ENCODE measurements at regions not wholly inside any gene's neighbourhood (a gene's known extent, or its start where the extent isn't known, plus 50 kb on each side); places are given as distances from the start of the nearest gene placed in this dataset.

DNA sequence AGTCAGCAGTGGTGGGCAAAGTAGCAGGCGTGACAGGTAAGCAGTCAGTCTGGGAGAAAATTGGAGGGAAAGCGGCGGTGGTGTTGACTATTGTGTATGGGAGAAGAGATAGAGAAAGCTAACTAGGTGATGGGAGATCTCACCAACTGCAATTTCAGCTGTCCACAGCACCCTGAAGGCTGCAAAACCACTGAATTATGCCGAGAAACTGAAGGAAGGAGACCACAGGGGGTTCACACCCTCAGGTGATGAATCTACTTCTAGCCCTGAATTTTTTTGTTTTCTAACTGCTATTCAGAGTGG lies 631.5 kb downstream of the UQCRFS1 start:
- BruUV-seq (replicated peaks), result no TSS peak
- Histone ChIP-seq H3K36me3 (ENCODE audit: low read depth) (no peaks in the 10 kb centered on the region), H4K20me1 (ENCODE audit: insufficient read depth) (no peaks in the 10 kb centered on the region), H2AFZ (no peak overlapping the region), H3K4me3 (no peak overlapping the region), H3K9me2 (ENCODE audit: insufficient read depth) (no peaks in the 10 kb centered on the region), H3K4me1 (replicated peaks; ENCODE audit: insufficient read depth) (no peaks in the 10 kb centered on the region), H3K4me2 (no peak overlapping the region), H3K79me2 (ENCODE audit: low read depth) (no peaks in the 10 kb centered on the region), H3K27me3 (ENCODE audit: insufficient read depth, low read depth) (peaks cover 16% of the 10 kb centered on the region; the same call in 1 of the 2 replicates), H3F3A (ENCODE audit: insufficient read depth, low read depth) (no peaks in the 10 kb centered on the region), H3K27ac (no peak overlapping the region), H3K9me3 (ENCODE audit: insufficient read depth, low read depth) (no peaks in the 10 kb centered on the region)
- TF ChIP-seq EZH2 (IDR thresholded peaks at IDR 0.05; ENCODE audit: low read depth), result no peak
- TF ChIP-seq, protein P1, sequence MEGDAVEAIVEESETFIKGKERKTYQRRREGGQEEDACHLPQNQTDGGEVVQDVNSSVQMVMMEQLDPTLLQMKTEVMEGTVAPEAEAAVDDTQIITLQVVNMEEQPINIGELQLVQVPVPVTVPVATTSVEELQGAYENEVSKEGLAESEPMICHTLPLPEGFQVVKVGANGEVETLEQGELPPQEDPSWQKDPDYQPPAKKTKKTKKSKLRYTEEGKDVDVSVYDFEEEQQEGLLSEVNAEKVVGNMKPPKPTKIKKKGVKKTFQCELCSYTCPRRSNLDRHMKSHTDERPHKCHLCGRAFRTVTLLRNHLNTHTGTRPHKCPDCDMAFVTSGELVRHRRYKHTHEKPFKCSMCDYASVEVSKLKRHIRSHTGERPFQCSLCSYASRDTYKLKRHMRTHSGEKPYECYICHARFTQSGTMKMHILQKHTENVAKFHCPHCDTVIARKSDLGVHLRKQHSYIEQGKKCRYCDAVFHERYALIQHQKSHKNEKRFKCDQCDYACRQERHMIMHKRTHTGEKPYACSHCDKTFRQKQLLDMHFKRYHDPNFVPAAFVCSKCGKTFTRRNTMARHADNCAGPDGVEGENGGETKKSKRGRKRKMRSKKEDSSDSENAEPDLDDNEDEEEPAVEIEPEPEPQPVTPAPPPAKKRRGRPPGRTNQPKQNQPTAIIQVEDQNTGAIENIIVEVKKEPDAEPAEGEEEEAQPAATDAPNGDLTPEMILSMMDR (conservative IDR thresholded peaks at IDR 0.05), result no peak
- ChIA-PET CTCF (no interaction called here), POLR2A (ENCODE audit: unreplicated experiment) (no interaction called here)
- no peak for DNase-seq
- intact Hi-C loops (cut with micrococcal nuclease; ENCODE audit: unreplicated experiment), result no loop called here

DNA sequence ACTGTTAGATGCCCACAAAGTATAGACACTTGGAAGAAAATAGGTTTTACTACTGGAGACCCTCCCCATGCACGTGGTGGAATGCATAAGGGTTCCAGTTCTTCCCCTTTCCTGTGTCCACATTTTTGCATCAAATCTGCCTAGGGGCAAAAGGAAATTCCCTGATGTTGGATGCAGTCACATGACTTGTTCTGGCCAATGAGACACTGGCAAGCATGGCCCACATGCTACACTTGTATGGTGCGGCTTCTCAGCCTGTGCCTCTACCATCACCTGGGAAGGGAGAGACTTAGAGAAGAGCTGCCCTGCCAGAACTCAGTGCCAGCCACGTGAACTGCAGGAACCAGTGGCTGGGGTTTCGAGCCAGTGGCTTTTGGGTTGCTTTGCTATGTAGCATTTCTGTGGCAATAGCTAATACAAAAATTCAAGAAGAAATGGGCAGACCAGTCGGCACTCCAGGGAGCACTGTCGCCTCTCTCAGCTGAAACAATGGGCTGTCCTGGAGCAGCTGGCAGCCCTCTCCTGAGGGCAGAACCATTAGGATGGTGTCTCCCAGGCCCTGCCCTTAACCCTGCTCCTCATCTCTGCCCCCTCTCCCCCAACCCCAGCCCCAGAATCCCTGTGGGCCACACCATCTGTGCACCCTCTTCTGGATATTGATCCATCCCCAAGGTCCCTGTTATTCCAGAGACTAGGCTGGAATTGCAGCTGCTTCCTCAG lies 634.0 kb downstream of the UQCRFS1 start:
- BruUV-seq (replicated peaks), result no TSS peak
- POLR2A ChIA-PET (ENCODE audit: unreplicated experiment), result no interaction called here
- Histone ChIP-seq H3K9me2 (ENCODE audit: insufficient read depth) (no peaks in the 10 kb centered on the region), H3K9me3 (ENCODE audit: insufficient read depth, low read depth) (no peaks in the 10 kb centered on the region), H3K4me3 (no peak overlapping the region), H2AFZ (no peak overlapping the region), H3K36me3 (ENCODE audit: low read depth) (no peaks in the 10 kb centered on the region), H3K79me2 (ENCODE audit: low read depth) (no peaks in the 10 kb centered on the region), H3K4me2 (no peak overlapping the region), H3K27me3 (ENCODE audit: insufficient read depth, low read depth) (peaks cover 11% of the 10 kb centered on the region; the same call in 1 of the 2 replicates), H4K20me1 (ENCODE audit: insufficient read depth) (no peaks in the 10 kb centered on the region), H3F3A (ENCODE audit: insufficient read depth, low read depth) (no peaks in the 10 kb centered on the region), H3K4me1 (replicated peaks; ENCODE audit: insufficient read depth) (no peaks in the 10 kb centered on the region), H3K27ac (no peak overlapping the region)
- CTCF ChIA-PET, result no interaction called here
- intact Hi-C loops (cut with micrococcal nuclease; ENCODE audit: unreplicated experiment), result no loop called here
- TF ChIP-seq, protein P1 (conservative IDR thresholded peaks at IDR 0.05), result no peak
- DNase-seq, result no peak

DNA sequence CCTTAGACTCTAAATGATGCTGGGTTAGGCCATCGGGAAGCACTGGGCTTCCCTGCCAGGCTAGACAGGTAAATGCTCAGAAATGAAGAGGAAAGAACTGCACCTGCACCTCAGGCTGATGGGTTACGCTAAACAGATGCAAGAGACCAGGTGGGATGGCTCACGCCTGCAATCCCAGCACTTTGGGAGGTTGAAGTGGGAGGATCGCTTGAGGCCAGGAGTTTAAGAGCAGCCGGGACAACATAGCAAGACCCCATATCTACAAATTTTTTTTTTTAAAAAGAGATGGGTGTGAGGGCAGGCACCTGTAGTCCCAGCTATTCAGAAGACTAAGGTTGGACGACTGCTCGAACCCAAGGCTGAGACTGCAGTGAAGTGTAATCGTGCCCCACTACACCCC lies 634.7 kb downstream of the UQCRFS1 start:
- Histone ChIP-seq H3K9me2 (ENCODE audit: insufficient read depth) (no peaks in the 10 kb centered on the region), H3K79me2 (ENCODE audit: low read depth) (no peaks in the 10 kb centered on the region), H3K4me3 (no peak overlapping the region), H2AFZ (no peak overlapping the region), H3K36me3 (ENCODE audit: low read depth) (no peaks in the 10 kb centered on the region), H4K20me1 (ENCODE audit: insufficient read depth) (no peaks in the 10 kb centered on the region), H3K27me3 (ENCODE audit: insufficient read depth, low read depth) (peaks cover 11% of the 10 kb centered on the region; the same call in 1 of the 2 replicates), H3F3A (ENCODE audit: insufficient read depth, low read depth) (no peaks in the 10 kb centered on the region), H3K4me2 (no peak overlapping the region), H3K9me3 (ENCODE audit: insufficient read depth, low read depth) (no peaks in the 10 kb centered on the region), H3K4me1 (replicated peaks; ENCODE audit: insufficient read depth) (no peaks in the 10 kb centered on the region), H3K27ac (no peak overlapping the region)
- intact Hi-C loops (cut with micrococcal nuclease; ENCODE audit: unreplicated experiment), result no loop called here
- TF ChIP-seq, protein P1 (conservative IDR thresholded peaks at IDR 0.05), result no peak
- TF ChIP-seq EZH2 (IDR thresholded peaks at IDR 0.05; ENCODE audit: low read depth), result no peak
- BruUV-seq (replicated peaks), result no TSS peak
- no peak for DNase-seq
- CTCF ChIA-PET, result no interaction called here
- POLR2A ChIA-PET (ENCODE audit: unreplicated experiment), result no interaction called here

Measured in PC-9 (cell line).